ENCODE measurements at regions not wholly inside any gene's neighbourhood (a gene's known extent, or its start where the extent isn't known, plus 50 kb on each side); places are given as distances from the start of the nearest gene placed in this dataset.

GRCh38 chr18:71443706-71444480 is 1100.2 kb downstream of the CBLN2 start:
- TF ChIP-seq, protein P1, sequence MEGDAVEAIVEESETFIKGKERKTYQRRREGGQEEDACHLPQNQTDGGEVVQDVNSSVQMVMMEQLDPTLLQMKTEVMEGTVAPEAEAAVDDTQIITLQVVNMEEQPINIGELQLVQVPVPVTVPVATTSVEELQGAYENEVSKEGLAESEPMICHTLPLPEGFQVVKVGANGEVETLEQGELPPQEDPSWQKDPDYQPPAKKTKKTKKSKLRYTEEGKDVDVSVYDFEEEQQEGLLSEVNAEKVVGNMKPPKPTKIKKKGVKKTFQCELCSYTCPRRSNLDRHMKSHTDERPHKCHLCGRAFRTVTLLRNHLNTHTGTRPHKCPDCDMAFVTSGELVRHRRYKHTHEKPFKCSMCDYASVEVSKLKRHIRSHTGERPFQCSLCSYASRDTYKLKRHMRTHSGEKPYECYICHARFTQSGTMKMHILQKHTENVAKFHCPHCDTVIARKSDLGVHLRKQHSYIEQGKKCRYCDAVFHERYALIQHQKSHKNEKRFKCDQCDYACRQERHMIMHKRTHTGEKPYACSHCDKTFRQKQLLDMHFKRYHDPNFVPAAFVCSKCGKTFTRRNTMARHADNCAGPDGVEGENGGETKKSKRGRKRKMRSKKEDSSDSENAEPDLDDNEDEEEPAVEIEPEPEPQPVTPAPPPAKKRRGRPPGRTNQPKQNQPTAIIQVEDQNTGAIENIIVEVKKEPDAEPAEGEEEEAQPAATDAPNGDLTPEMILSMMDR (IDR thresholded peaks at IDR 0.05): no peak

- TF ChIP-seq, protein P1 (IDR thresholded peaks at IDR 0.05): no peak
These were observed 1101.4 kb downstream of the CBLN2 start for GRCh38 chr18:71442731-71443141.

- TF ChIP-seq, protein P1 (IDR thresholded peaks at IDR 0.05): no peak
These were observed 1103.0 kb downstream of the CBLN2 start for GRCh38 chr18:71441156-71441555.

- TF ChIP-seq, protein P1 (IDR thresholded peaks at IDR 0.05): no peak
These were observed 1106.6 kb downstream of the CBLN2 start for GRCh38 chr18:71437511-71437910.

DNA sequence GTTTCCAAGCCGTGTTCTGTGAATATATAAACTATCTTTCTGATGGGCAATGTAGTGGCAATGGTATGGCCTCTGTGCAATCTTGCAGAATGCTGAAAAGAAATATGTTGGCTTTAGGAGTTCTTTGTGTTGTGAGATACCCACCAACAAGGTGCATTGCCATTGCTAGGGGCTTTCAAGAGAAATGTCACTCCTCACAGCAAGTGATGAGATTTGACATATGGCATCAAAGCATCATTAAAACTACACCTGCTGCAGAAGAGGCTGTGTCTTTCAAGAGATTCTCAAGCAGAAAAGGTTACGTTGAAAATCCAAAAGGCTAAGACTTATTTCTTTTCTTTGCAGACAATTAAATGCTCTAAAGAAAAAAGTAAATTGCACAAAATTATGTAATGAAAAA is 1110.8 kb downstream of the CBLN2 start:
- TF ChIP-seq, protein P1 (IDR thresholded peaks at IDR 0.05): no peak

DNA sequence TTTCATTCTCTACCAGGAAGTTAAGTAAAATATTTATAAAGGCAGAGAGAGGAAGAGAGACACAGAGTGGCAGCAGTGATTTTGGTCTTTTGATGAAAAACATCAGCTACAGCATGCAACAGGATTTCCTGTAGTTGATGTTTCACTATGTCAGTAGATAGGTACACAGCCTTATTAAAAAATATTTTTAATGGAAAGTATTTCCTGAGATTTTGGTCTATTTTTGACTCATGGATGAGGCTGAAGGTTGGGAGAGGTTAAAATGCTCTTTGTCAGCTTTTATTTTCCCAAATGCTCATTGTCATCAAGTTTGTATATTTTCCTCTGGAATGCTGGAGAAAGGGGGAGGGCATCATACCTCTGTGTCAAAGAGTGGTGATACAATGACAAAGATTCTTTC is 1112.5 kb downstream of the CBLN2 start:
- TF ChIP-seq, protein P1 (IDR thresholded peaks at IDR 0.05): no peak

GRCh38 chr18:71431171-71431570 is 1113.0 kb downstream of the CBLN2 start:
- TF ChIP-seq, protein P1 (IDR thresholded peaks at IDR 0.05): no peak
